ENCODE measurements at regions not wholly inside any gene's neighbourhood (a gene's known extent, or its start where the extent isn't known, plus 50 kb on each side); places are given as distances from the start of the nearest gene placed in this dataset.
A peak's percentile ranks its signal among the peaks of the same experiment; 100 is the strongest.

DNA sequence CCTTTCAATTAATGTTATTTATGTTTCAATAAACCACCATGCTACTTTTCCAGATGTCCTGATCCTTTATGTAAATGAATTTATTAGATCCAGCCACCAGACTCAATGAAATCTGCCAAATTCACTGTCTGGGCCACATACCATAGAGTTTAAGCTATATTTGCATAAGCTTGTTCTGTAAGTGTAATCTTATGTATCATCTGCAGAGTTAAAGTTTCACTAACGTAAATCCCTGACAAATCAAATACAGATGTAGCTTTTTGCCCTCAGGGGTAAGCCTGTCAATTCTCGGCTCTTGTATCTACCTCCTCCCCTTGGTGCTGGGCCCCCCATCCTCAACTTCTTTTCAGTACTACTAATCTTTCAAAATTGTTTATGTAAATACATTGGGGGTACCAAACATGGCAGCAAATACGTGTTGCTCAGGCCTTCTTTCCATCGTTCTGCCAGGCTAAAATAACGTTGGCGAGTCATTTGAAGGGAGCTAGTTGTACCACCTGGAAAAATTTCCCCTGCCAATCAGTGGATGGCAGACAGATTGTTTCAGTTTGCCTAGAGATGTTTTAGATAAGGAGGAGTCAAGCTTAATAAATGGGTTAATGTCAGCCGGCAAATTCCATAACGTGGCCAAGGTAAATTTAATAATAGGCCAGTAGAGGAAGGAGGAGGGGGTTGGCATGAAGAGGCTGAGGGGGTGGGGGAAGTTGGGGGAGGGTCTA is 79.6 kb downstream of the RPS12 start:
- no peak overlapping the region for H3K4me3 ChIP-seq (replicated peaks; ENCODE audit: low read depth, low read length)
- peak; percentile 2 for DNase-seq (ENCODE audit: extremely low read depth, low read depth)
- TF ChIP-seq, protein P1, sequence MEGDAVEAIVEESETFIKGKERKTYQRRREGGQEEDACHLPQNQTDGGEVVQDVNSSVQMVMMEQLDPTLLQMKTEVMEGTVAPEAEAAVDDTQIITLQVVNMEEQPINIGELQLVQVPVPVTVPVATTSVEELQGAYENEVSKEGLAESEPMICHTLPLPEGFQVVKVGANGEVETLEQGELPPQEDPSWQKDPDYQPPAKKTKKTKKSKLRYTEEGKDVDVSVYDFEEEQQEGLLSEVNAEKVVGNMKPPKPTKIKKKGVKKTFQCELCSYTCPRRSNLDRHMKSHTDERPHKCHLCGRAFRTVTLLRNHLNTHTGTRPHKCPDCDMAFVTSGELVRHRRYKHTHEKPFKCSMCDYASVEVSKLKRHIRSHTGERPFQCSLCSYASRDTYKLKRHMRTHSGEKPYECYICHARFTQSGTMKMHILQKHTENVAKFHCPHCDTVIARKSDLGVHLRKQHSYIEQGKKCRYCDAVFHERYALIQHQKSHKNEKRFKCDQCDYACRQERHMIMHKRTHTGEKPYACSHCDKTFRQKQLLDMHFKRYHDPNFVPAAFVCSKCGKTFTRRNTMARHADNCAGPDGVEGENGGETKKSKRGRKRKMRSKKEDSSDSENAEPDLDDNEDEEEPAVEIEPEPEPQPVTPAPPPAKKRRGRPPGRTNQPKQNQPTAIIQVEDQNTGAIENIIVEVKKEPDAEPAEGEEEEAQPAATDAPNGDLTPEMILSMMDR (IDR thresholded peaks at IDR 0.05; ENCODE audit: low read depth, low read length, missing control alignments) = no peak

DNA sequence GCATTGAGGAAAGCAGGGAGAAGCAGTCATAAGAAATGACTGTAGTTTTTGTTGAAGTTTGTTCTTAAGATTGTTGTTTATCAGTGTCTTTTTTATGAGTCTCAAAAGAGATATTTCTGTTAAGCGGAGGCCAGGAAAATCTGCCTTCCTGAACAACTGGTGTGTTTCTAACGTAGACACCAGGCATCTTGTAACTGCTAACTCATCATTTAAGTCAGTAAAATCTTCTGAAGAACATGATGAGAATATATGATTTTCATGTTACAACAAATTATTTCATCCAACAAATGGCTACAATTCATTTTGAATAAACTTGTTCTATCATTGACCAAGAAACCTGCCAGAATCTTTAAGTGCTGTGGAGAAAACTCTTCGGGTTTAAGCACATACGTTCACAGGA is 84.0 kb downstream of the RPS12 start:
- DNase-seq (ENCODE audit: extremely low read depth, low read depth) = no peak
- TF ChIP-seq, protein P1 (IDR thresholded peaks at IDR 0.05; ENCODE audit: low read depth, low read length, missing control alignments) = no peak
- H3K4me3 ChIP-seq (replicated peaks; ENCODE audit: low read depth, low read length) = no peak overlapping the region

DNA sequence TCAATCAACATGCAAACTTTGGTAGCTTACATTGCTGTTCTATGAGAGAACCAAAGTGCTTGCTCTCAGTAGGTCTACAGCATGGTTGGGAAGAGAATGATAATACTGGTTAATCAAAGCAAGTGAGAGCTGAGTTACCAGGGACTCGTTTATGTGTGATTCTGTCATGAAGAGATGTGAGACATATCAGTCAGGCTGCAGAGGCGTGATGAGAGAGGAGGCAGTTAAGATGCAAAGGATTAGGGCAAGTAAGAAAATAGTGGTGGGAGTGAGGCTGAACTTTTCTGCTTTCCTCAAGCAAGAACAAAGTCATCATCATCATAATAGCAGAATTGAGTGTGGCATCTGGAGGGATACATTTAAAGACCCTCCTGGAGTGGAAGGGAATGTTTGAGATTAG is 86.5 kb downstream of the RPS12 start:
- H3K4me3 ChIP-seq (replicated peaks; ENCODE audit: low read depth, low read length) = no peak overlapping the region
- TF ChIP-seq, protein P1 (IDR thresholded peaks at IDR 0.05; ENCODE audit: low read depth, low read length, missing control alignments) = no peak
- no peak for DNase-seq (ENCODE audit: extremely low read depth, low read depth)

DNA sequence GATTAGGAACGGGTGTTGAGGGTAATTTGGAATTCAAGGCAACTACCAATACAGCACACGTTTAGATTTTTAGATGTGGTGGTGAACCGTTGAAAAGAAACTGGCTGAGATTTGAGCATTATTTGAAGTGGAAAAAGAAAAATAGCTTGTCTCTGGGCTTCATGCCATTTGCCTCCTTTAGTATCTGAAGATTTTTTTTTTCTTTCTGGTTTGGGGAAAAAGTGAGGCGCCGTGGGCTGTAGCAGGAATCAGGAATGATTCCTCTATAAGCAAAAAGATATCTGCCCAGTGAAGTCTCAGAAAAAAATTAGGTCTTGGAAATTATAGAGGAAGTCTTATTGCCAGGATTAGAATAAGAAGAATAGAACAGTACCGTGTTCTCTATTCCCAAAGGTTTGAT is 88.5 kb downstream of the RPS12 start:
- DNase-seq (ENCODE audit: extremely low read depth, low read depth) = no peak
- H3K4me3 ChIP-seq (replicated peaks; ENCODE audit: low read depth, low read length) = no peak overlapping the region
- TF ChIP-seq, protein P1 (IDR thresholded peaks at IDR 0.05; ENCODE audit: low read depth, low read length, missing control alignments) = no peak

DNA sequence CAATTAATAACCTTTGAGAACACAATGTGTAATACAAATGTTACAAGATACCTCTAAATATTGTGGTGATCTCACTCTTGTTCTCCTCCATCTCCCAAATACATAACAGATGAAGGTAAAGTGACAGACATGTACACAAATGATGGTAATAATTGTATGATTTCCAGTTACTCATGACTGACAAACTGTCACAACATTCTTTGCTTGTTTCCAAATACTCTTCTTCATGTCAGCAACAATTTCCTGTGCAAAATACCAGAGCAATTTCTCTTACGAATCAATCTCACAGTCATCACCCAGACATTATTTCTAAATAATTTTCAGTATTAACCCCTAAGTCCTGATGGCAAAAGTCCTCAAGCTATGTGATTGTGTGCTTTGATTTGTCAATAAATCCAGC is 92.9 kb downstream of the RPS12 start:
- no peak for DNase-seq (ENCODE audit: extremely low read depth, low read depth)
- no peak overlapping the region for H3K4me3 ChIP-seq (replicated peaks; ENCODE audit: low read depth, low read length)
- TF ChIP-seq, protein P1 (IDR thresholded peaks at IDR 0.05; ENCODE audit: low read depth, low read length, missing control alignments) = no peak

DNA sequence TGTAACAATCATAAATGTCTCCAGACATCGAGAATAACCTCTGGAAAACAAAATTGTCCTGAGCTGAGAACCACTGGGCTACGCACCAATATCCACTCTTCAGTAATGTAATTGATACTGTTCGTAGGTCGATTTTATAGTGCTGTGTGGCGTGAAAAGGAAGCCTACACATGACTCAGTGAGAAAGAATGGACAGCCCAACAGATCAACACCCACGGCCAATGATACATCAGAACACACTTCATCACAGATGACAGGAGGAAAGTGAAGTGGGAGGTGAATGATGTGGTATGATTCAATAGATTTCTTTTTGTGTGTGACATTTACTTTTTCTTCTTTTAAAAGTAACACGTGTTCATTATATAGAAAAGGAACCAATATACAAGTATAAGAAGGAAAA is 93.5 kb downstream of the RPS12 start:
- peak; percentile 2 for DNase-seq (ENCODE audit: extremely low read depth, low read depth)
- TF ChIP-seq, protein P1 (IDR thresholded peaks at IDR 0.05; ENCODE audit: low read depth, low read length, missing control alignments) = no peak
- H3K4me3 ChIP-seq (replicated peaks; ENCODE audit: low read depth, low read length) = no peak overlapping the region

DNA sequence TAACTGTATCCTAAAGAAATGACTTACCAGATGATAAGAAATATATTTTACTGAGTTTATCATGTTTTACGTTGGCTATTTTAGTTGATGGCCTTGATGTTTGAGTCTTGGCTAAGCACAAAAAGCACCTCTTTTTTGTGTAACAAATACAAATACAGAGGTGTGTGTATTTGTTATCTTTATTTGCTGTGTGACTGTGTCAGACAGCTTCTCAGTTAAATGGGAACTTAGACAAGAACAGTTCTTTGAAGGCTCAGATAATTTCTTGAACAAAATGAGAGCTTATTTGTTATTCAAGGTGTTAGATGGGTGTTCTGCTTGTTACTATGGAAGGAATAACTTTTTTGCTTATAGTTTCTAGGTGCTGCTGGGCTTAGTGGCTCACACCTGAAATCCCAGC is 95.4 kb downstream of the RPS12 start:
- DNase-seq (ENCODE audit: extremely low read depth, low read depth) = no peak
- TF ChIP-seq, protein P1 (IDR thresholded peaks at IDR 0.05; ENCODE audit: low read depth, low read length, missing control alignments) = no peak
- H3K4me3 ChIP-seq (replicated peaks; ENCODE audit: low read depth, low read length) = no peak overlapping the region

Measured in HFF-Myc (cell line).